ENCODE measurements at regions not wholly inside any gene's neighbourhood (a gene's known extent, or its start where the extent isn't known, plus 50 kb on each side); places are given as distances from the start of the nearest gene placed in this dataset.

GRCh38 chr6:147784371-147784770, 275.9 kb downstream of the SAMD5 start:
- H3K27ac ChIP-seq, result no peak overlapping the region
- no peaks in the 10 kb centered on the region for H3K27me3 ChIP-seq
- TF ChIP-seq CTCF (IDR thresholded peaks at IDR 0.05), result no peak
- no peaks in the 10 kb centered on the region for H3K36me3 ChIP-seq
- H3K9me3 ChIP-seq, result no peaks in the 10 kb centered on the region
- no peaks in the 10 kb centered on the region for H3K4me1 ChIP-seq (ENCODE audit: control insufficient read depth in 1 of 2, insufficient read depth in 1 of 2, low read depth in 1 of 2, low read length in 1 of 2)
- H3K4me3 ChIP-seq (ENCODE audit: low read depth in 1 of 2, low read length in 1 of 2), result no peak overlapping the region

GRCh38 chr6:147787417-147787816, 278.9 kb downstream of the SAMD5 start:
- no peak overlapping the region for H3K27ac ChIP-seq
- no peak for TF ChIP-seq CTCF (IDR thresholded peaks at IDR 0.05)
- no peaks in the 10 kb centered on the region for H3K27me3 ChIP-seq
- no peaks in the 10 kb centered on the region for H3K4me1 ChIP-seq (ENCODE audit: control insufficient read depth in 1 of 2, insufficient read depth in 1 of 2, low read depth in 1 of 2, low read length in 1 of 2)
- no peak overlapping the region for H3K4me3 ChIP-seq (ENCODE audit: low read depth in 1 of 2, low read length in 1 of 2)
- no peaks in the 10 kb centered on the region for H3K36me3 ChIP-seq
- no peaks in the 10 kb centered on the region for H3K9me3 ChIP-seq

GRCh38 chr6:147789430-147789947, 281.0 kb downstream of the SAMD5 start:
- no peak for TF ChIP-seq CTCF (IDR thresholded peaks at IDR 0.05)
- Histone ChIP-seq H3K4me3 (ENCODE audit: low read depth in 1 of 2, low read length in 1 of 2) (no peak overlapping the region), H3K4me1 (ENCODE audit: control insufficient read depth in 1 of 2, insufficient read depth in 1 of 2, low read depth in 1 of 2, low read length in 1 of 2) (no peaks in the 10 kb centered on the region), H3K9me3 (no peaks in the 10 kb centered on the region), H3K27ac (no peak overlapping the region), H3K36me3 (no peaks in the 10 kb centered on the region), H3K27me3 (no peaks in the 10 kb centered on the region)

- Histone ChIP-seq H3K4me1 (ENCODE audit: control insufficient read depth in 1 of 2, insufficient read depth in 1 of 2, low read depth in 1 of 2, low read length in 1 of 2) (no peaks in the 10 kb centered on the region), H3K27me3 (no peaks in the 10 kb centered on the region), H3K27ac (no peak overlapping the region), H3K9me3 (no peaks in the 10 kb centered on the region), H3K4me3 (ENCODE audit: low read depth in 1 of 2, low read length in 1 of 2) (no peak overlapping the region), H3K36me3 (no peaks in the 10 kb centered on the region)
- no peak for TF ChIP-seq CTCF (IDR thresholded peaks at IDR 0.05)
Measured at GRCh38 chr6:147793871-147794643, 285.6 kb downstream of the SAMD5 start.

- no peaks in the 10 kb centered on the region for H3K4me1 ChIP-seq (ENCODE audit: control insufficient read depth in 1 of 2, insufficient read depth in 1 of 2, low read depth in 1 of 2, low read length in 1 of 2)
- H3K27me3 ChIP-seq, result no peaks in the 10 kb centered on the region
- H3K9me3 ChIP-seq, result no peaks in the 10 kb centered on the region
- no peak overlapping the region for H3K27ac ChIP-seq
- H3K36me3 ChIP-seq, result no peaks in the 10 kb centered on the region
- H3K4me3 ChIP-seq (ENCODE audit: low read depth in 1 of 2, low read length in 1 of 2), result no peak overlapping the region
- TF ChIP-seq CTCF (IDR thresholded peaks at IDR 0.05), result no peak
Measured at GRCh38 chr6:147802459-147802858, 294.0 kb downstream of the SAMD5 start.

All from neutrophil (primary cell).